Fibroblast of lung (primary cell): ENCODE measurements at regions not wholly inside any gene's neighbourhood (a gene's known extent, or its start where the extent isn't known, plus 50 kb on each side); places are given as distances from the start of the nearest gene placed in this dataset.
"Not testable (repeated sequence)": the region's sequence is repeated elsewhere in the genome, so short reads cannot be mapped to it uniquely, and the experiment has no call there.

Experiments used
- CTCF ChIP-seq, 2 donors: IDR thresholded peaks in 1 of 2; conservative IDR thresholded peaks in 1 of 2; 1 replicate in 1 of 2; 2 replicates in 1 of 2; pipeline ENCODE4 v1.5.1; 2011 to 2012; ENCODE audit warnings: low read length in 2 of 2, control low read depth in 1 of 2, inconsistent platforms in 1 of 2, low read depth in 1 of 2, mild to moderate bottlenecking in 1 of 2
- EZH2 ChIP-seq: IDR thresholded peaks from 2 replicates; pipeline ENCODE4 v1.5.1; 2012; ENCODE audit warnings: low read length, control low read depth, mild to moderate bottlenecking; ENCODE audit errors: missing control alignments

- TF ChIP-seq CTCF (conservative IDR thresholded peaks at IDR 0.05 in 1 of 2, IDR thresholded peaks at IDR 0.05 in 1 of 2; ENCODE audit: low read depth in 1 of 2, low read length in 2 of 2); EZH2: not testable (repeated sequence)
Observed at GRCh38 chr11:38341612-38342011, 1743.6 kb upstream of the RAG2 start.
